ENCODE measurements at regions not wholly inside any gene's neighbourhood (a gene's known extent, or its start where the extent isn't known, plus 50 kb on each side); places are given as distances from the start of the nearest gene placed in this dataset.

- no peak for DNase-seq
Measured at GRCh38 chr2:176471949-176472348, 202.7 kb downstream of the MTX2 start.

GRCh38 chr2:176473177-176473576 is 203.9 kb downstream of the MTX2 start:
- DNase-seq: peak; percentile 10

DNA sequence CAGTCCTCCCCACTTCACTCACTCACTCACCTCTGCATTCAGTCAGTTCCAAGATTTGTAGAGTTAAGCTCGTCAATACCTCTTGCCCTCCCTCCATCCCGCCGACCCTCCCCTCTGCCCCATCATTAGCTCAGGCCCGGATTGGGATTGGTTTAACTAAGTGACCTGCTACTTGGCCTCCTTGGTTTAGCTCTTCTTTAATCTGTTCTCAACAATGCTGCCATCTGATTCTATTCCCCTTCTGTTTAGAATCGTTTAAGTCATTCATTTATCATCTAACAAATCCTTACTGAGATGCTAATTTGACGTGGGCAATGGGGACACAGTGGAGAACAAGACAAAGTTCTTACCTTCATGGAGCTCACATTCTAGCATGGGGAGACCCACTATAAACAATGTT is 204.6 kb downstream of the MTX2 start:
- no peak for DNase-seq

DNA sequence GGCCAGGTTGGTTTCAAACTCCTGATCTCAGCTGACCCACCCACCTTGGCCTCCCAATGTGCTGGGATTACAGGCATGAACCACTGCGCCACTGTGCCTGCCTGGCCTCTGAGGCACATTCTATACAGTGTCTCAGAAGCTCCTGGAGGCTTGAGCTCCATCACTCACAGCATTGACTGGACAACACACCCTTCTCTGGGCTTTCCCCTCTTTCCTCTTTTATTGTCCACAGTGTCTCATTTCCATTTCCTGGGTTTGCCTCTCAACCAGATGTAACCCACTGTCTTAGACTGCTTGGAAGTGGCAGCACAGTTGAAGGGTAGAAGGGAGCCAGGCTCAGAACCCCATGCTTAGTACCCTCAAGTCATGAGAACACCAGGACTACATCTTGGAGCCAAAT is 208.1 kb downstream of the MTX2 start:
- no peak for DNase-seq

- DNase-seq: no peak
Measured at GRCh38 chr2:176479961-176480360, 210.7 kb downstream of the MTX2 start.

DNA sequence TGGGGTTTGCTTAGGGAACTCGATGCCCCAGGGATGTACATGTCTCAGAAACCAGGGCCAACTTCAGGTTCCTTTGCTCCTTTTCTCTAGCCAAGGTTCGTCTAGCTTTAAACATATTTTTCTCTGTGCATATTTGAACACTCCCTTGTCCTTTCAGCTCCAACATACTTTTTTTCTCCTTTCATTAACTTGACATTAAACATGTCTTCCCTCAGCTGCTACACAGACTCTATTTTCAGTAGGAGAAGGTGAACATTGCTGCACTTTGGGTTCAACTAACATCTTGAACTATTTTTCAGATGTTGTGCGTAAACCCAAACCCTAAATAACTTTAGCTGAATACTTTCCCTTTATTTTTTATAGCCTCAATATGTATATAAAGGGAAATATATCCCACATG is 212.9 kb downstream of the MTX2 start:
- no peak for DNase-seq

DNA sequence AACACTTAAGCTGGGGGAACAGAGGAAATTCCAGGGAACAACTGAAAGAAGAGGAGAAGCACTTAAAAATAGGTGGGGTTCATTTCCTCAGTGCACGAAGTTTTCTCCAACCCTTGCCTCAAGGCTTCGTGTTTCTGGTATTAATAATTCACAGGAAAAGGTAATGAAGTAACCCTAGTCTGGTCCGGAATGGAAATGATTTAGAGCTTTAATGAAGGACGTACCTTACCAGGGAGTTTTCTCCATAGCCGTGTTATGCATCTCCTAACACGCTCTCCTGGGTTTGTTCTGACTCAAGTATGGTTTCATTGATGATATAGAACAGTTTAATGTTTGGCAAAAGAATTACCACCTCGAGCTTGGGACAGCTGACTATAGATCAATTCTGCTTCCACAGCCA is 214.2 kb downstream of the MTX2 start:
- no peak for DNase-seq

- no peak for DNase-seq
Measured at GRCh38 chr2:176483901-176484568, 214.8 kb downstream of the MTX2 start.

DNA sequence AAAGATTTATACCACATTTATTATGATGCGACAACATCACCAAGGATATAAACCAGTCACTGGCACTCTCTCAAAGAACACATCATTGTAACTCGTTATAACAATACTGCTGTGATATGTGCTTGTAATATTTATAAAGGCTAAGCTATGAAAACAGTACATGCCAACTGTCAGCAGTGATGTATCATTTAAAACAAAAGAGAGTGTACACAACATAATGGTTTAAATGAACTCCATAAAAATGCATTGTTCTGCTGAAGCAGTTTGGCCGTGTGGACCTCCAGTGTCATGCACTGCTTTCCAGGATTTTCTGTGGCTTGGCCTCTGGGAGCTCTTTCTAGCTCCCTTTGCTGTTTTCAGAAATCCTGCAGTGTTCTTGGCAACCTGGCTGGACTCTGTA is 215.6 kb downstream of the MTX2 start:
- DNase-seq: no peak

DNA sequence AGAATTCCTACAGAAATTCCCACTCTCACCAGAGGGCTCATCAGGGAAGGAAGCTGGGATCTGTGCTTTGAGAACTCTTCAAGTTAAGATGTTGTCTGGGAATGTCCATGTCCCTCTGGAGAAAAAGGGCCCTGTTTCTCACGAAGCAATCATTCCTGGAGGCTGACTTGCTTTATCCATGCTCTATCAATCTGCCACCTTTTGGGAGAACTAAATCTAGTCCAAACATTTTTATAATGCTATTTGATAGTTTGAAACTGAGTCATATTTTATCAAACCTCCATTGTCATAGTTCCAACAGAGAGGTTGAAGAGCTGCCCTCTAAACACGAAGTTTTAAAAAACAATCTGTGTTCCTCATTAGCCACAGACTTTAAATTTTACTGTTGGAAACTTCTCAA is 219.2 kb downstream of the MTX2 start:
- no peak for DNase-seq

DNA sequence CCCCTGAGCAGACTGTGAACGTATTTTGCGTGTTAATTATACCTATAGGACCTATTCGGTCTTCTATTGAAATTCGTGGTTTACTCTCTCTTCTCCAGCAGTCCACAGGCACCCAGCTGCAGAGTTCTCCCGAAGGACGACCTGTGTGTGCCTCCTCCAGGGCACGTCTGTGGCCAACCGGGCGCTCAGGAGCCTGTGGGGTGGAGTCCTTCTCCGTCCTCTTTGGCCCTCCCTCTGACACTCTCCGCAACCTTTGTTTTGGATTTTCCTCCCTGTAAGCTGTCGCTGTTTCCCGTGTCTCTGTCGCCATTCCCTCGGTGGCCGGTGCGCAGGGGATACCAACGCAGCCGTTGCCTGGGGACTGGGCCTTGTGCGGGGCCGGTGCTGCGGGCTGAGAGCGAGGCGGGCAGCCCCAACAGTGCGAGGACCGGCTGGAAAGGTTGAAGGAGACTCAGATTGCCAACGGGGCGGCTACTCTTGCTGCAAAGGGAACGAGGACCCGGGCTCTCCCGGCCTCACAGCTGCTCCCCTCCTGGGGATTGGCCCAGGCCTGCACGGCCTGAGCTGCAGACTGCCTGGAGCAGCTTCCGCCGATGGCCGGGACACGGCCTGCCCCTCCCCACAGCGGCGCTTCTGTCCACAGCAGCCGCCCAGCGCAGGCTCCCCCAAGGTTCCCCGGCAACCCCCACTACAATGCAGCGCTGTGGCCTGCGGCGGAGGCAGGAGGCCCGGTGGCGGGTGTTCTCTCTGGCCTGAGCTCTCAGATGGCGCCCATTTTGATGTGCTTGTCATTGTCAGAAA is 221.0 kb downstream of the MTX2 start:
- no peak for DNase-seq

DNA sequence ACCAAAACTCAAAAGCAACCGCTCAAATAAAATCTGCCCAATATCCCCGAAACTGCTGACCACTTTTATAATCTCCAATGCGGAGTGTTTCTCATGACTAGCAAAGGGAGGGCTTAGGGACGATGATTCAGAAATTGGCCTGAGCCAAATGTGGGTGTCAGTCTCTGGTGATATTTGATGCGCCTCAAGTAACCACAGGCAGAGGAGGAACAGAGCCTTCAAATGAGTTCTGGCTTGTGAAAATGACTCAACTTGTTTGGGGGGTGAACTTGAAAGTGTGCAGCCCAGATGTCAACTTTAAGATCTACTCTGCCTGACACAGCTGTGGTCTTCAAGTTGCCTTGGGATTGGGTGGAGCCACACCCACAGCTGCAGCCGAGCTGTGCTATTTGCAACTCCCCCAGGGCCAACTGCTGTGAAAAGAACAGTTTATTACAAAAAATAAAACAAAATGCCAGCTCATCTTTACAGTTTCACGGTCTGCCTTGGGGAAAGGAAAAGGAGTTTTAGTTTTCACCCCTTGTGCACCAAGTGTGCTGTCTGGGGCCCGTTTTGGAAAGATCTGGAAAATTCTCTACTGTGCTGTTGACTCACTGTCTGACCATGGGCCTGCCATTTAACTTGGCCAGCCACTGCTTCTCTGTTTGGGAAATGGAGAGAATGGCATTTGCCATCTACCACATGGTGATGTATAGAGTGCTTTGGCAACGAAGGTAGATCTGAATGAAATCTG is 222.1 kb downstream of the MTX2 start:
- peak; percentile 44 for DNase-seq

- no peak for DNase-seq
Measured at GRCh38 chr2:176492583-176492982, 223.3 kb downstream of the MTX2 start.

- no peak for DNase-seq
Measured at GRCh38 chr2:176493226-176493825, 224.1 kb downstream of the MTX2 start.

DNA sequence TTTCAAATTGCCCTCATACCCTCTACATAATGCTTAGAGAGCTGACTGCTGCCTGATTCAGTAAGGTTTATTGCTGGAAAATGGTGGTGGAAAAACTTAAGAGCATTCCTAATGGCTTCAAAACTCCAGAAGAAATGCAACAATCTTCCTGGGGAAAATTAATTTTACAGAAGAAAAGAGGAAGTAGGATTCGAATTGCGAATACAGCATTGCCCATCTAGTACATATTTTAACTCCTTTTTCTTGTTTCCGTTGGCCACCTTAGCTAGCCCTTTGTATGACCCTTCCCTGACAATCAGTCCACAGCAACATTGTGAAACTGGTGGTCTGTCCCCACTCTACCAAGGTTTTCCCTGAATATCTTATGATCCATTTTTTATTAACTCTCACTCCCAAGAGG is 224.7 kb downstream of the MTX2 start:
- DNase-seq: no peak

- DNase-seq: no peak
Measured at GRCh38 chr2:176494949-176495353, 225.7 kb downstream of the MTX2 start.

DNA sequence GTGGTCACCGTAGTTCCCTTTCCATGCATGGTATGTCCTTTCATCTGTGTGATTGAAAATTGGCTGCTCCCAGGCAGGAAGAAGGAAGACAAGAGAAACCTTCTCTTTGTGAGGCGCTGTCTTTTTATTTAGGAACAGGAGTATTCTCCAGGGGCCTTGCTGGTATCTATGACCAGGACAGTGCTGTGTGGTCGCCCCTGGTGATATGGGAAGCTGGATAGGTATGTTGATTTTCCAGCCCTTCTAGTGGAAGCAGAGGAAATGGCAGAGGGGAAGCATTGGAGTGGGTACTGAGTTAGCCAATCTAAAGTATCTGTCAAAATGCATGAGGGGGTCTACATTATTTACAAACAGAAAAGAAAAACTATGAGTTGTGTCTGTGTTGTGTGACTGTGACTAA is 226.6 kb downstream of the MTX2 start:
- no peak for DNase-seq

DNA sequence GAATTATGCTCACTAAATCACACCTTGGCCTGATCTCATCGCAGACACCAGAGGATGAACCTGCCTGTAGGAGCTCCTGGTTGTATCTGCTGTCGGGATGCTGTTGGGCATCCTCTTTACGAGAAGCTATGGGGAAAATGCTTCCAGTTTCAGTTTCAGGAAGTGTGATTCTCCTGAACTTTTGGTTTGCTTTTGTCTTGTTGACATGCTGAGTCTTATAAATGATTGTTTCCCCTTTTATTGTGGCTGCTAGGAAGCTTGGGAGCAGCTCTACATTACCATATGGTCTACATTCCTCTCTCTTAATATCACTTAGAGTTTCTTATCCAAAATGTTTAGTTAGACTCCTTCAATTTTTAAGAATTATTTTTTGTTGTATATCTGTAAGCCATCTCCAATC is 227.5 kb downstream of the MTX2 start:
- DNase-seq: no peak

GRCh38 chr2:176500901-176501300 is 231.7 kb downstream of the MTX2 start:
- no peak for DNase-seq

GRCh38 chr2:176501617-176502016 is 232.4 kb downstream of the MTX2 start:
- DNase-seq: no peak

- no peak for DNase-seq
Measured at GRCh38 chr2:176502619-176503018, 233.4 kb downstream of the MTX2 start.

GRCh38 chr2:176503776-176504175 is 234.5 kb downstream of the MTX2 start:
- no peak for DNase-seq

GRCh38 chr2:176504440-176504839 is 235.2 kb downstream of the MTX2 start:
- DNase-seq: no peak

DNA sequence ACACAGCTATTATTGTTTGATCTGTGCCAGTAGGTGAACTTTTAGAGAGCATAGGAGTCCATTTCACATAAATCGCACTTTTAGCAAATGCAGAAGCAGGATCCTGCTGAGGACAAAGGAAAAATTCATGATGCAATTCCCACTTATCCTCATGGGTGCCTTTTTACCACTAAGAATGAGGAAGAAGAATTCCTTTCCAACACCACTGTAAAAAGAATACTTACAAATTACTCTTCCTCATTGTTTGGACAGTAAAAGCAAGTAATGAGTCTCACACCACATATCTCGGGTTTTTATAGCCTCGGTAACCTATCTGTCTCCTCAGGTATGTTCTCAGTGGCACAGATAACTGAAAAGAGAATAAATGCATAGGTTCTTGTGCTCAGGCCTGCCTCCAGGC is 238.5 kb downstream of the MTX2 start:
- DNase-seq: no peak
